ENCODE measurements at regions not wholly inside any gene's neighbourhood (a gene's known extent, or its start where the extent isn't known, plus 50 kb on each side); places are given as distances from the start of the nearest gene placed in this dataset.

DNA sequence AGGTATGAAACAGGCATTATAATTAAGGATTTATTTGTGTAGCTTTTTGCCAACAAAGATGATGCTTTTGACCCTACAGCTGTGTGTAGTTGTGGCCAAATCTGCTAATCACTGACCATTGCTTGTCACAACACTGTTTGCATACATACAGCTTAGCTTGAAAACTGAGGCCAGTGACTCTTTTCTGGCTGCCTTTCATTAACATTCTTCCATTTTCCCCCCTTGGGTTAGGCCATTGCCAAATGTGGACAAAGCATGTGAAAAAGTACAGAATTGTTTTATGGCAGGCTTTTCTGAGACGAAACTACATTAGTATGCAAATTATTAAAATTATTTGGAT, 263.3 kb downstream of the SLC16A7 start:
- TF ChIP-seq POLR2A (IDR thresholded peaks at IDR 0.05) (no peak), POLR2AphosphoS5 (IDR thresholded peaks at IDR 0.05) (no peak)
- TF ChIP-seq, protein P1, sequence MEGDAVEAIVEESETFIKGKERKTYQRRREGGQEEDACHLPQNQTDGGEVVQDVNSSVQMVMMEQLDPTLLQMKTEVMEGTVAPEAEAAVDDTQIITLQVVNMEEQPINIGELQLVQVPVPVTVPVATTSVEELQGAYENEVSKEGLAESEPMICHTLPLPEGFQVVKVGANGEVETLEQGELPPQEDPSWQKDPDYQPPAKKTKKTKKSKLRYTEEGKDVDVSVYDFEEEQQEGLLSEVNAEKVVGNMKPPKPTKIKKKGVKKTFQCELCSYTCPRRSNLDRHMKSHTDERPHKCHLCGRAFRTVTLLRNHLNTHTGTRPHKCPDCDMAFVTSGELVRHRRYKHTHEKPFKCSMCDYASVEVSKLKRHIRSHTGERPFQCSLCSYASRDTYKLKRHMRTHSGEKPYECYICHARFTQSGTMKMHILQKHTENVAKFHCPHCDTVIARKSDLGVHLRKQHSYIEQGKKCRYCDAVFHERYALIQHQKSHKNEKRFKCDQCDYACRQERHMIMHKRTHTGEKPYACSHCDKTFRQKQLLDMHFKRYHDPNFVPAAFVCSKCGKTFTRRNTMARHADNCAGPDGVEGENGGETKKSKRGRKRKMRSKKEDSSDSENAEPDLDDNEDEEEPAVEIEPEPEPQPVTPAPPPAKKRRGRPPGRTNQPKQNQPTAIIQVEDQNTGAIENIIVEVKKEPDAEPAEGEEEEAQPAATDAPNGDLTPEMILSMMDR (IDR thresholded peaks at IDR 0.05), result no peak

All from breast epithelium (tissue), 3 donors.